T-helper 1 cell (primary cell): ENCODE measurements at regions not wholly inside any gene's neighbourhood (a gene's known extent, or its start where the extent isn't known, plus 50 kb on each side); places are given as distances from the start of the nearest gene placed in this dataset.
"Not testable (repeated sequence)": the region's sequence is repeated elsewhere in the genome, so short reads cannot be mapped to it uniquely, and the experiment has no call there.

ENCODE experiments used
- DNase-seq, 5 donors: peaks; one replicate each; pipeline ENCODE4 v3.0.0-alpha.2; 2012 to 2020

GRCh38 chr1:61028136-61028535 lies 54.2 kb upstream of the NFIA start:
- no peak for DNase-seq

- not testable (repeated sequence) for DNase-seq
Measured at GRCh38 chr1:61018068-61018467, 64.3 kb upstream of the NFIA start.

GRCh38 chr1:61017651-61018050 lies 64.7 kb upstream of the NFIA start:
- no peak for DNase-seq

GRCh38 chr1:61013946-61014667 lies 68.3 kb upstream of the NFIA start:
- DNase-seq: no peak

GRCh38 chr1:61013189-61013945 lies 69.0 kb upstream of the NFIA start:
- DNase-seq: no peak

- no peak for DNase-seq
Measured at GRCh38 chr1:61012341-61012761, 70.0 kb upstream of the NFIA start.

- no peak for DNase-seq
Measured at GRCh38 chr1:61011561-61012263, 70.6 kb upstream of the NFIA start.

- no peak for DNase-seq
Measured at GRCh38 chr1:61007534-61008364, 74.6 kb upstream of the NFIA start.

GRCh38 chr1:61005614-61006580 lies 76.5 kb upstream of the NFIA start:
- DNase-seq: no peak

- no peak for DNase-seq
Measured at GRCh38 chr1:61004262-61005003, 77.9 kb upstream of the NFIA start.

GRCh38 chr1:61000327-61000726 lies 82.0 kb upstream of the NFIA start:
- DNase-seq: no peak

GRCh38 chr1:60998786-60999185 lies 83.6 kb upstream of the NFIA start:
- DNase-seq: no peak

GRCh38 chr1:60994828-60995492 lies 87.4 kb upstream of the NFIA start:
- no peak for DNase-seq

GRCh38 chr1:60994369-60994768 lies 88.0 kb upstream of the NFIA start:
- DNase-seq: no peak

GRCh38 chr1:60992165-60992564 lies 90.2 kb upstream of the NFIA start:
- no peak for DNase-seq

- DNase-seq: no peak
Measured at GRCh38 chr1:60990714-60991090, 91.7 kb upstream of the NFIA start.

GRCh38 chr1:60989749-60990713 lies 92.3 kb upstream of the NFIA start:
- DNase-seq: no peak

GRCh38 chr1:60988891-60989290 lies 93.5 kb upstream of the NFIA start:
- DNase-seq: no peak

GRCh38 chr1:60987904-60988303 lies 94.5 kb upstream of the NFIA start:
- no peak for DNase-seq
